GM18867 (cell line): ENCODE measurements at regions not wholly inside any gene's neighbourhood (a gene's known extent, or its start where the extent isn't known, plus 50 kb on each side); places are given as distances from the start of the nearest gene placed in this dataset.

Experiments used
- ATAC-seq: cut with Tn5 transposase; IDR thresholded peaks from one replicate; pipeline ENCODE4 v1.9.1; 2021; ENCODE audit warnings: mild to moderate bottlenecking, moderate library complexity; ENCODE audit not compliant: unreplicated experiment

- no peak for ATAC-seq
These were observed 676.9 kb upstream of the PCDH20 start for GRCh38 chr13:62092536-62092935.

- no peak for ATAC-seq
These were observed 672.5 kb upstream of the PCDH20 start for GRCh38 chr13:62088165-62088564.

- ATAC-seq, result no peak
These were observed 671.5 kb upstream of the PCDH20 start for GRCh38 chr13:62087124-62087523.

- no peak for ATAC-seq
These were observed 669.9 kb upstream of the PCDH20 start for GRCh38 chr13:62085337-62086229.

GRCh38 chr13:62084728-62085127, 669.1 kb upstream of the PCDH20 start:
- no peak for ATAC-seq

GRCh38 chr13:62067821-62068220, 652.2 kb upstream of the PCDH20 start:
- no peak for ATAC-seq

- no peak for ATAC-seq
These were observed 649.4 kb upstream of the PCDH20 start for GRCh38 chr13:62065016-62065415.

GRCh38 chr13:62061751-62062150, 646.1 kb upstream of the PCDH20 start:
- ATAC-seq, result no peak

GRCh38 chr13:62060570-62060969, 644.9 kb upstream of the PCDH20 start:
- ATAC-seq, result no peak

- ATAC-seq, result no peak
These were observed 641.6 kb upstream of the PCDH20 start for GRCh38 chr13:62057286-62057685.

- ATAC-seq, result no peak
These were observed 634.3 kb upstream of the PCDH20 start for GRCh38 chr13:62049992-62050391.

- ATAC-seq, result no peak
These were observed 630.9 kb upstream of the PCDH20 start for GRCh38 chr13:62046512-62046911.

GRCh38 chr13:62043600-62043999, 628.0 kb upstream of the PCDH20 start:
- no peak for ATAC-seq

GRCh38 chr13:62040806-62041205, 625.2 kb upstream of the PCDH20 start:
- ATAC-seq, result no peak

- no peak for ATAC-seq
These were observed 624.4 kb upstream of the PCDH20 start for GRCh38 chr13:62040078-62040477.

GRCh38 chr13:62038214-62038613, 622.6 kb upstream of the PCDH20 start:
- peak; percentile 71 for ATAC-seq

GRCh38 chr13:62035981-62036380, 620.3 kb upstream of the PCDH20 start:
- no peak for ATAC-seq

- no peak for ATAC-seq
These were observed 618.3 kb upstream of the PCDH20 start for GRCh38 chr13:62033934-62034333.

- no peak for ATAC-seq
These were observed 606.7 kb upstream of the PCDH20 start for GRCh38 chr13:62022369-62022768.

- ATAC-seq, result no peak
These were observed 604.2 kb upstream of the PCDH20 start for GRCh38 chr13:62019858-62020257.

- peak; percentile 50 for ATAC-seq
These were observed 598.6 kb upstream of the PCDH20 start for GRCh38 chr13:62014299-62014698.

- no peak for ATAC-seq
These were observed 587.8 kb upstream of the PCDH20 start for GRCh38 chr13:62003452-62003851.

GRCh38 chr13:61994174-61994573, 578.5 kb upstream of the PCDH20 start:
- ATAC-seq, result no peak
